H1 (cell line): ENCODE measurements at regions not wholly inside any gene's neighbourhood (a gene's known extent, or its start where the extent isn't known, plus 50 kb on each side); places are given as distances from the start of the nearest gene placed in this dataset.

Experiments
- EP300 ChIP-seq, 2 experiments: IDR thresholded peaks; 1 replicate in 1 of 2; 2 replicates in 1 of 2; pipeline ENCODE4 v1.6.1; 2011 to 2012; ENCODE audit warnings: low read depth in 2 of 2, low read length in 2 of 2, mild to moderate bottlenecking in 2 of 2, borderline replicate concordance in 1 of 2, inconsistent platforms in 1 of 2, moderate library complexity in 1 of 2
- POU5F1 ChIP-seq: IDR thresholded peaks from 2 replicates; pipeline ENCODE4 v1.6.1; 2011; ENCODE audit warnings: low read depth, mild to moderate bottlenecking, low read length, moderate library complexity
- RFX5 ChIP-seq: IDR thresholded peaks from 2 replicates; pipeline ENCODE4 v1.6.1; 2011; ENCODE audit warnings: low read depth, low read length, improper control_type of control experiment, borderline replicate concordance
- SIX5 ChIP-seq: IDR thresholded peaks from 2 replicates; pipeline ENCODE4 v1.6.1; 2011; ENCODE audit warnings: mild to moderate bottlenecking, low read depth, low read length
- SP1 ChIP-seq: IDR thresholded peaks from 2 replicates; pipeline ENCODE4 v1.6.1; 2011; ENCODE audit warnings: low read depth, low read length
- TBP ChIP-seq: IDR thresholded peaks from 2 replicates; pipeline ENCODE4 v1.6.1; 2011; ENCODE audit warnings: low read depth, low read length, improper control_type of control experiment
- TEAD4 ChIP-seq: IDR thresholded peaks from 2 replicates; pipeline ENCODE4 v1.6.1; 2012; ENCODE audit warnings: low read depth, low read length, inconsistent platforms, mixed read lengths
- ZNF274 ChIP-seq: IDR thresholded peaks from 2 replicates; pipeline ENCODE4 v1.7.0; 2012; ENCODE audit warnings: low read length, borderline replicate concordance; ENCODE audit errors: extremely low read depth

DNA sequence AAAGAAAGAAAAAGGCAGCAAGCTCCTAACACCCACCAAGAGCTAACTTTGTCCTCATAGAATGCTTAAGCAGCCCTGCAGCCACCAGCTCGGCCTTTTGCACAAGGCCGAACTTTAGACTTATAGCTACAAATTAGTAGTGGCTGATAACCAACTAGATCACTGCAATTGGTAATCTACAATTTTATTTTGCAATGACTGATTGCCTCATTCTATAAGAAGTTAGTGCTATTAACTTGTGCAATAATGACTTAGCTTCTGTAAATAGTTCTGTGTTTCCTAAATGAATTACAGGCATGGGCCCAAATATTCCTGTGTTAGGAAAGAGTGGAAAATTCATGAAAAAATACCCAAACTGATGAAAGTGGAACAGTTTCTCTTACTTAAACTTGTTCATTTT, 284.8 kb upstream of the CFAP20DC start (continued):
- TF ChIP-seq POU5F1: no peak
- no peak for TF ChIP-seq TBP
- no peak for TF ChIP-seq TEAD4
- TF ChIP-seq SIX5: no peak
- no peak for TF ChIP-seq SP1
- TF ChIP-seq EP300 (IDR thresholded peaks at IDR 0.05; ENCODE audit: borderline replicate concordance in 1 of 2, low read depth in 2 of 2, low read length in 2 of 2): no peak
- TF ChIP-seq ZNF274: no peak
- TF ChIP-seq RFX5: no peak
- TF ChIP-seq, all 59 proteins: peak for 0
